HG03571 (cell line): ENCODE measurements at regions not wholly inside any gene's neighbourhood (a gene's known extent, or its start where the extent isn't known, plus 50 kb on each side); places are given as distances from the start of the nearest gene placed in this dataset.
A peak's percentile ranks its signal among the peaks of the same experiment; 100 is the strongest.

Source experiments
- ATAC-seq: cut with Tn5 transposase; IDR thresholded peaks from one replicate; pipeline ENCODE4 v1.9.1; 2021; ENCODE audit not compliant: unreplicated experiment

DNA sequence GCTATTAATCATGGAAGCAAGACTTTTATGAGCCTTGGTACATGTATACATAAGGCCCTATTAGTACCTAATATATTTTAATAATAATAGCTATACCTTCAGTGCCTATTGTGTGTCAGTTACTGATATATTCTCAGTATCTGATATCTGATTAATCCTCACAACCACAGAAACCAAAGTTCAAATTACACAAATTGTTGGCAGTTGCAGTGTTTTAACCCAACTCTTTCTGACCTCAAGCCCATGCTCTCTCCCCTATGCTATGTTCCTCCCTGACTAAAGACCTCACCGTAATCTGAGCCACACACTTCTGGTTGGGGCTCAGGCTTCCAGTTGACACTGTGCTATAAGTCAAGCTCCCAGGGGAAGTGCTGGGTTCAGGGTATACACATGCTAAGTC lies 214.4 kb downstream of the SPTSSA start:
- ATAC-seq: no peak

DNA sequence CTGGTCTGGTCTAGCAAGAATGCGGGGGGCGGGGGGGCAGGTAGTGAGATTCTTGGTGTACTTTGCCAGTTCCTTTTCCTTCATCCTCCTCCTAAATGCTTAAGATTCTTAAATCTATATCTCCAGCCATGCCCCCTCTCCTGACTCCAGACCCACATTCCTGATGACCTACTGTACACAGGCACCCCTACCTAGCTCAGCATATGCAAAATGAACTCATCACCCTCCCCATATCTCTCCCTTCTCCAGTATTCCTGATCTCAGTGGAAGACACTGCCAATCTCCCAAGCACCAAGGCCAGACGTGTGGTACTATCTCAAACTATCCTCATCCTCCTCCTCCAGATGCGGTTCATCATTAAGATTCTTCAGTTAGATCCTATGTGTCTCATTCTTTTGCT lies 215.8 kb downstream of the SPTSSA start:
- ATAC-seq: no peak

DNA sequence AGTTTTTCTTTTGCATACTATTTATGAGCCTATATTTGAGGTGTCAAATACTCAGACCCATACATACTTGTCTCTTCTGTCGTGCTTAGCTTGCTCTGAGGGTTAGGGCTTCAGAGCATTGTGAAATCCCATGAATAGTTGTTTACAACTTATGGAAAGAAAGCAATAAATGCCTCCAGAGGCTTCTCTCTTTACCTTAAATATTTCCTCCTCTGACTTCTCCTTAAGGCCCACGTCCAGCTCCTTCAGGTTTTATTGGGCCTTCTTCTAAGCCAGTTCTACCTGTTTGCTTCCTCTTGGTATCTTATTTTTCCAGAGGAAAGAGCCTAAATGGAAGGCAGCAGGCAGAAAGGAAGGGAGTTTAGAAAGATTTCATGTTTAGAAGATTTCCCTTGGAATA lies 218.6 kb downstream of the SPTSSA start:
- ATAC-seq: no peak

DNA sequence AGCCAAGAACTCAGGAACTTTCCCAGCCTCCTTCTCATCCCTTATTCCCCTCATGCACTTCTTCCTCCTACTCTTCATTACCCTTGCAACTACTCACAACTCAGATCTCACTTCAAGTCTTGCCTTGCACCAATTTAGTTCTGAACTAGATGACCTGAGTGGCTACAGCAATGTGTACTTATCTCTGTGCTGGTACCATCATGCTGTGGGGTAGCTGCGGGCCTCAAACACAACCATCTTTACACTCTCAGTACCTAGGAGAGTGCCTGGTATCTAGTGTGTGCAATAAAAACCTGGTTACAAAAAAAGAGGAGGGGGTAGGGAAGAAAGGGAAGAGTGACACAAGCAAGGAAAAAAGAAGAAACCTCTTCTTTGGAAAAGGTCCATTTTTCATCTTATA lies 219.0 kb downstream of the SPTSSA start:
- ATAC-seq: no peak

DNA sequence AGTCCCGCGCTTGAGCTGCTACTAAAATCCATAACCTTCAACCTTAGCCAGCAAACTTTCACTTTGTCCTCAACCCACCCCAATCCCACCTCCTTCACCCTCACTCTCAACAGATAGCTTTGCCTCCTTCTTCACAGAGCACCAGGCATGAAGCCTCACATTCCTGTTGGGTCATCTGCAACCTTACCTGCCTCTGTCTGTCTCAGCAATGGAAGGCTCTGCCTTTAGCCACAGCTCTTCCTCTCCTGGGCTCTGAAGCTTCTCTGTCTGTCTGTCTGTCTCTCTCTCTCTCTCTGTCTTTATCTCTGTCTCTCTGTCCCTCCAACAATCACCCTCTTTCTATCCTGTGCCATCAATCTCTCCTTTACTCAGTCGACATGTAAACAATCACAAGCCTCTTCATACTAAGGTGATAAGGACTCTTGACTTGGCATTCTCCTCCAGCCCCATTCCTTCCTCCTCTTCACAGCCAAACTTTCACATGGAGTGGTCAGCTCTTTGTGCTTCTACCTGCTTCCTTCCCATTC lies 220.8 kb downstream of the SPTSSA start:
- no peak for ATAC-seq

DNA sequence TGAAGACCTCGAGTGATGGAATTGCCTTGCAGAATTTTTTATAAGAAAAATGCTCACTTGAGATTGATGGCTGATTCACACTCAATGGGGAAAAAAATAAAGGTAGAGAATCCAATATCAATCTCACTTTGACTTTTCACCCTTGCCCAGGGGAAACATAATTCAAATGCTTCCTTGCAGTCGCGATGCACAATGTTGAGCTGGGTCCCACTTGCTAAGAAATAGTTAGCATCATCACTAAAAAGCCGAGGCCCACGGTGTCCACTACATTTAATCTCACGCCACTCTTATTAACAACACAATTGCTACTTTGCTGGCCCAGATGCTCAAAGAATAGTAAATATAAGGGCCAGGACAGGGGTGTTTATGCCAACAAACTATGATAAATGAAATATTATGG lies 223.4 kb downstream of the SPTSSA start:
- ATAC-seq: no peak

DNA sequence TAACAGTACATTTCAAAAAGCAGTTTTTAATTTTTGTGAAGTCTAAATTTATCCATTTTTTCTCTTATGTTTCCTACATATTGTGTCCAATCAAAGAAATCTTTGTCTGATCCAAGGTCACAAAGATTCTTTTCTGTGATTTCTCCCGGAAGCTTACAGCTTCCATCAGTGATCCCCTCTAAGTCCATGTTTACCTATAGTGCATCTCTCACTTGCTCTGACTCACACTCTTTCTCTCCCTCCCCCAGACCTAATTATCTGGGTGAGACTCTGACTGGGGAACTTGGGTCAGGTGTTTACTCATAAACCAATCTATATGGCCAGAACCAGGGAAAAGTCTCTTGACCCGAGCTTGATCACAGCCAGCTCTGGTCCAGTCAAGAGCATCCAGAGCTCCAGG lies 224.4 kb downstream of the SPTSSA start:
- no peak for ATAC-seq

DNA sequence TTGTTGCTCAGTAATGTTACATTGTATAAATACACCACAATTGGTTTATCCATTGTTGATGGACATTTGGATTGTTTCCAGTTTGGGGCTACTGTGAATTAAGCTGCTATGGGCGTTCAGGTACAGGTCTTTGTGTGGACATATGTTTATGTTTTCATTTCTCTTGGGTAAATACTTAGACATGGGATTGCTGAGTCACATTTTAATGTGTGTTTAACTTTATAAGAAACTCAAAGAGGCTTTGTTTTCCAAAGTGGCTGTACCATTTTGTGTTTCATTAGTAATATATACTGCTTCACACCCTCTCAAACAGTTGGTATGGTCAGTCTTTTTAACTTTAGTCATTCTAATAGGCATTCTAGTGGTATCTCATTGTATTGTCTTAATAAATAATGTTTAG lies 225.0 kb downstream of the SPTSSA start:
- ATAC-seq: no peak

DNA sequence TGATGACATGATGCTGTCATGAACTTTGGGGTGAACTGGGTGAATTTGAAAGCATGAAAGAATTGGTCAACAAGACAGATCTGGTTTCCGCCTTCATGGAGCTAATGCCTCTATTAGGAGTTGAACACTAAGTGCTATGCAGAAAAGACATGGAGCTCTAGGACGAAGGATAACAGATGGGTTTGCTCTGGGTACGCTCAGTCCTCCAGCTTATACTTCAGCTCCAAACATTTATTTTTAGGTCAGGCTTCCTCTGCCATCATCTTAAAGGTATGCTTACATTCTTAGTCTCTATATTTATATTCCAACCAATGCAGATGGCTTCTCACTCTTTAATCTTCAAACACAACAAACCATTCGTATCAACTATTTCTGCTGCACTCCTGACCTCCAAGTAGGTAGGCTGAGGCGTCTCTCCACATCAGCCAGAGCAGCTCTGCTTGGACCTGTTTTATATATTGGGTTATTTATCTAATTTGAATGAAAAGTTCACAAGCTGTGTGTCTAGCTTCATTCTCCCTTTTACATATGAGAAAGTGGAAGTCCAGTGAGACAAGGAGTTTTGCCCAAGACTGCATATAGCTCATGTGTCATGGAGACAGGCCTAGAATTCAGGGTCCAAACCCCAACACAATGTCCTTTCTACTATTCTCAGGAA lies 226.3 kb downstream of the SPTSSA start:
- no peak for ATAC-seq

DNA sequence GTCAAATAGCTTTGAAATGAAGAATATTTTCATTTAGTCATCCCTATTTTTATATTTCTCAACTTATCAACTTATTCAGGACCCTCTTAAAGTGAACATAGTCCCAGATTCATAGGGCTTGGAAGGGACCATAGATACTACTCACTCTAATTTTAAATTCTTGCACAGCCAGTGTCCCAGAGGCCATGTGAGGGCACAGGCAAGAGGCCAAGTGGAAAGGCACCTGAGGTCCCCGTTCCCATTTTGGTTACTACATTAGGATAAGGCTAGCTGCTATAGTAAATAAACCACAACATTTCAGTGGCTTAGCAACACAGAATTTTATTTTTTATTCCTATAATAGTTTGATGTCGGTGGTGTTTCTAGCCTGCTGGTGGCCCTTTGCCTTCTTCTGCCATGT lies 227.8 kb downstream of the SPTSSA start:
- no peak for ATAC-seq

DNA sequence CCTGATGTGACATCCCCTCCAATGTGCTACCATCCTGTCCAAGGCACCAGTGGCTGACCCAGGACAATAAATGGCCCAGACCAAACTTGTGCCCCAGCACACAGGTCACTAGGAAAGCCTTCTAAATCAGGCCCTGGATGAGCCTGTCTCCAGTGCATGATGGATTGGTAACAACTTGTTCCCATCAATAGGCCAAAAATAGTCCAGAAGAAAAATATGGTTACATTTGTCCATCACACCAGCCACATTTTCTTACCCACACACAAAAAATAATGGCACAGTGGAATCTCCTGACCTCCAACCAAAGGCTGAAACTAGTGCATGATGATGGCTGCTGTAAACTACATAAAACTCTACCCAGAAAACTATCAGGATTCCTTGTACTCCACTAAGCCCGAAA lies 228.4 kb downstream of the SPTSSA start:
- ATAC-seq: no peak

DNA sequence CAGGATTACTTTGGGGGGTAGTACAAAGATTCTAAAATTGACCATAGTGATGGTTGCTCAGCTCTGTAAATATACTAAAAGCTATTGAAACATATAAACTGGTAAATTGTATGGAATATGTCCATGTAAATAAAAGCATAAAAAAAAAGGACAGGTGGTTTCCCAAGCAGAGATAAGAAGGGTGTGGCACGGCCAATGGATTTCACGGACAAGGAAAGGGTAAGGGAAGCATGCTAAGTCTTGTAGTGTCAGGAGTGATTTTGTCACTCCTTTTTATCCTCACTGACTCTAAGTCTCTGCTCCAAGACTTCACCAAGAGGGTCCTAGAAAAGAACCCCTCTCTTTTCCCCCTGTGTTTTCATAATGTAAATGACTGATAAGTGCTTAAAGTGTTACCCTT lies 229.2 kb downstream of the SPTSSA start:
- no peak for ATAC-seq

DNA sequence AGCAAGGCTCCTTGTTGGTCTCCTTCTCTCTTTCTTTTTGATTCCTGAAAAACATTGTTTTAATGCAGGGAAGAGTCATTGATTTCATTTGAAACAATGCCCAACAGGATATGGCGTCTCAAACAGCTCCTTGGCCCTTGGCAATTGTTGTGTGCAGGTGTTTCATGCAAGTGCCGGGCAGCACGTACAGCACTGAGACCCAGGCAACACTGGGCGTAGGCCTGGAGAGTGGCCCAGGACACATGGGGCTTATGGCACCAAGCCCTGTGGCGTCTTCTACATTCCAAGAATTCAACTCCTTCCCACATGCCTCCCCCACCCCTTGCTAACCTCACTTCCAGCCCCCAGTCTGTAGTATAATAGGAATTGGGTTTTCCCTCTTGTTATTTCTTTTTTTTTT lies 230.4 kb downstream of the SPTSSA start:
- no peak for ATAC-seq

DNA sequence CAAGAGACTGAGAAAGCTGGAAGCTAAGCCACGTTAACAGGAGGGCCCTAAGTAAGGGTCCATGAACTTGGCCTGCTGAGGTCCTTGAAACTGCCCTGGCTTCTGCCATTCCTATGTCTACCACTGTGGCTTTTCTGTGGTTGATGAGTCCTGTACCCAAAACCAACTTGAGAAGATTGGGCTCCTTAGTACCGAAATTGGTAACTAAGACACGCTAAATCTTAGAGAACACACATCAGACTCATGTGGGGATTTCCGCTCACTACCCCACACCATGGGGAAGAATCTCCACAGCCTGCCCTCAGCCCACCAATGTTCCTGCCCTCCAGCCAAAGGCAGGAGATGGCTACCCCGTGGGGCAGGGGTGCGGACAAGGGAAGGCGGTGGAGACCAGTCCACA lies 232.9 kb downstream of the SPTSSA start:
- no peak for ATAC-seq

DNA sequence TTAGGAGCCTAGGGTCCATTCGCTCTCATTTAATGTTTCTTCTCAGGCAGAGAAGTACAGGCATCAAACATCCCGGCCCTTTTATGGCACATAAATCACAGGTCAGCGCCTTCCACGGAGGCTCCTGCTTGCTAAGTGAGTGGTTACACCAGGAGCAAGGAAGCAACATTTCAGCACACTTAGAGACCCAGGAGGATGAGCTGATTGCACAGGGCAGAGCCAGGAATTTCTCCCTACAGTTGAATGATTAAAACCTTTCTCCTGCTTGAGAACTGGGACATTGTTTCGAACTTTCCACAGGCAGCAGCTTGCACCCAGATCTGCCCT lies 233.4 kb downstream of the SPTSSA start:
- ATAC-seq: no peak

DNA sequence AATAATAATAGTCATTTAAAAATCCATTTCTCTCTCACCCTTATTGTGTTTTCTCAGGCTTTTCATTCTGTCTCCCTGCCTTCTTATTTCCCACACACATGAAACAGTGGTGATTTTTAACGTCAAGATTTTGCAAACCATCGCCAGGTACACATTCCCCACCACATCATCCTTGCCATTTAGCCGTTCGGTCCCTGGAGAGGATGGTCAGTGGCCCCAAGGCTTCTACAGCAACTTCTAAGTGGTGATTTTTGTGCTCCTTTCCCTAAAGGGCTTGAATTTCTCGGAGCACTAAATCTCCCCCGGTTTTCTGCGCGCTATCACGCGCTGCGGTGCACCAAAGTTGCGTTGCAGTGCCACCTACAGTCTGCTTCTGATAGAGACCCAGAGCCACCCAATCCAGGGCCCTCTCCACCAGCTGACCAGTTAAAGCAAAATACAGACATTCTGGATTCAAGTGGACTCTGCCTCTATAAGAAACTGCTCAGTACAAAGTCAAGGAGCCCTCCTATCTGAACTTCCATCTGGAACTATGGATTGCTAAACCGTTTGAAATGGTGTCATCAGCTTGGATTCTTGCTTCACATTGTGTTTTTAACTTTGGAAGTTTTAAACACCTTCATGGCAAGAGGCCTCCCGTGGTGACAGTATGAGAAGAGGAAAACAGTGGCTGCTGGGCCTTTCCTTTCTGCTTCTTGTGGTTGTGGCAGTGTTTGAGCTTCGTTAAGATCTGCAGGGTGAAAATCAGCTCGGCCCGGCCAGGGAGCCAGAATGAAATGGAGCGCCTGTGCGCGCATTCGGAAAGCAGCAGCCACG lies 234.0 kb downstream of the SPTSSA start:
- ATAC-seq: peak; percentile 69

DNA sequence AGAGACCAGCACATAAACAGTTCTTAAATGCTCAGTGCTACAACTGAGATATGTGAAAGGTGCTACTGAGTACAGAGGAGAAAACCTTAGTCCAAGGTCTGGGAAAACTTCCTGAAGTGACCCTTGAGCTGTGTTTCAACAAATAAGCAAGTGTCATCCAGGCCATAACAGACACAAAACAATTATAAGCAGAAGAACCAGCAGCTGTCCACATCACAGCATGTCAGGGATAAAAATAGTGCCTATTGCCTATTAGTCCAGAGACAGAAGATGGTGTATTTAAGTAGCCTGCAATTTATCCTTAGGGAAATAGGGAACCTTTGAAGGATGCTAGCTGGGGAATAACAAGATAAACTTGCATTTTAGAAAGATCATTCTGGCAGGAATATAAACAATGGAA lies 237.8 kb downstream of the SPTSSA start:
- ATAC-seq: no peak

DNA sequence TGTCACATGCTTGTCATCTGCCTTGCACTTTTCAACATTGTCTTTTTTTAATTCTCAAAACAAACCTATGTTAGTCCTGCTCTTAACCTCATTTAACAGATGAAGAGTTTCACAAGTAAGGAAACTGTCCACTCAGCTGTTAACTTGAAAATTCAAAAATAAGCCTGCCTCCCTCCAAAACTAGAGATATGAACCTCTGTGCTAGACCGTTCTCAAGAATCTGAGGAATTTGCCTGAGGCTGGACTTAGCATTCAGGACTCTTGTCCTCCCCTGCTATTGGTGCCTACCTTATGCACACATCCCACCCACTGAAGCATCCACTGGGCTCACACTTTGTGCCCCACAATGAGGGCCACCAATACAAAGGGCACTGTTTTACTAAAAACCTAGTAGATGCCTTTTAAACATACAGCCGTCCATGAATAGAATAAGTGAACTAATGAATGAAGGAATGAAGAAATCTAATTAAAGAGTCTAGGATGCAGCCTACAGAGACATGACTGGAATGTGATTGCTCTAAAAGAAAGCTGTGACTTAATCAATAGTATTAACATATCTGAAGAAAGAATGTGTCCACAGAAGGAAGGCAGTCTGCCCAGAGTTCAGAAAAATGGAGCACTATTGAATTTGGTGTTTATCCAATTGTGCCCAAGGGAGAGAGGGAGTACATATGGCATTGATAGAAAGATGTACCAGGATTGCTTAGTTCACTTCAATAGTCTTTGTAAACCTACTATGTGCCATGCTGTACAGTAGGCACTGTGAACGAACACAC lies 238.5 kb downstream of the SPTSSA start:
- ATAC-seq: no peak

DNA sequence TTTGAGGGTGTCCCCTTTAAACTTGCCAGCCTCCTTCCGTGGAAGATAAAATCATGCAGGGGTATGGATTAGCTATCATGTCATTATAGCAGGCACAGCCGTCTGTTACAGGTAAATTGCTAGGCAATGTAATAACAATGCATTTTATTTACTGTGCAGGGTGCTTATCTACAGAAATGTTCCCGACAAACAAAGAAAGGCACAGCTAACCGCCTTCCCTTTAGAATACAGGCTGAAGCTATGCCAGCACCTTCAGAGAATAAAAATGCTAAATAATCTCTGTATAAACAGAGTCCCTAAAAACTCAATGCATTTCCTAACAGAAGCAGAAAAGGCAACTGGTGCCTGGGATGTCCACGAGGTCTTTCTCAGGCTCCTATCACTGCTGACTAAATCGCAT lies 239.2 kb downstream of the SPTSSA start:
- no peak for ATAC-seq

DNA sequence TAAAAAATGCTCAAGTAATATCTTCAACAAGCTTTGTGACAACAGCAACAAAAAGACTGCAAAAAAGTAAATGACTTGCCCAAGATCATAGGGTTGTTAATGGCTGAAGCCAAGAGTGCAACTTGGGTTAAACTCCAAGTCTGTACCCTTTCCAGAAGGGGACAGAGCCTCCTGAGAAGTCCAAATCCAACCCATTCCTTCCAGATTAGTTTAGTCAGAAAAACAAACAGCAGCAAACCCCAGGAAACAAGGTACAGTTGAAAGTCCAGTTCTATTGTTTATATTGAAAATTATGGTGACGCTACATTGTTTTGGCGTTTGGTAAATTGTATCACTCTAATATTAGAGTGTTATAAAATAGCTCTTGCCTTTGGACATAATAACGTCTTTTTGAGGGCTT lies 239.9 kb downstream of the SPTSSA start:
- no peak for ATAC-seq

DNA sequence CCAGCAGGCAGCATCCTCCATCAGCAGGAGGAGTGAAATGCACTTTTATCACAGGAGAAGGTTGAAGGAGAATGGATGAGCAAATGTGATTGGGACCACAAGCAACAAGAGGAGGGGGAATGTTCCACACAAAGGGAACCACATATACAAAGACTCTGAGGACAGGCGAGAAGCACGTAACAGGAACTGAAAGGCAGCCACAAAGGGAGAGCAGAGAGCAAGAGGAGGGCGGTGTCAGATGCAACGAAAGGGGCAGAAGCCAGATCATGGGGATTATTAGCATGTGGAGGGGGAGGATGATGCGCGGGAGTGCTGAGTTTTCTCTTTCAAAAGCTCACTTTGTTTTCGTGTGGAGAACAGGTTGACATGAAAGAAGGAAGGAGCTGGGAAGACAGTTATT lies 241.1 kb downstream of the SPTSSA start:
- ATAC-seq: no peak

DNA sequence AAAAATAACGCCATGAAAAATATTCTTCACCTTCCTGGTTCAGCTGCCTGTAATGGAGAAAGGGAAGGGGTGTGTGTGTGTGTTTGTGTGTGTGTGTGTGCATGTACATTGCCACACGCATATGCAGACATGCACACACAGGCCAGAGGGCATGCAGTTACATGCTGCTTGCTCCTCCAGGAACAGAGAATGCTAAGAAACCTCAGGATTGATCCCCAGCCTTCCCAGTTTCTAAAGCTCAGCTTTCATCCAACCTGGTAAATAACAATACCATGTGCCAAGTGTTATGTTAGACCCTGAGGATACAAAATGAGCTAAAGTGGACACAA lies 241.7 kb downstream of the SPTSSA start:
- ATAC-seq: no peak
